Upper lobe of left lung (tissue), 4 donors: ENCODE measurements at regions not wholly inside any gene's neighbourhood (a gene's known extent, or its start where the extent isn't known, plus 50 kb on each side); places are given as distances from the start of the nearest gene placed in this dataset.

Experiments used
- CTCF ChIP-seq, 6 experiments: fragments of 450-650 bp in 4 of 6; fragments of 200-600 bp in 2 of 6; sonication (generic) in 2 of 6; IDR thresholded peaks; one replicate each; pipeline ENCODE4 v1.5.1; 2016 to 2019; ENCODE audit warnings: antibody characterized with exemption in 6 of 6
- EP300 ChIP-seq, 4 donors: sonication (generic); formaldehyde crosslinking; IDR thresholded peaks; one replicate each; pipeline ENCODE4 v1.5.1; 2017; ENCODE audit warnings: antibody characterized with exemption in 4 of 4, control low read depth in 2 of 4
- POLR2AphosphoS5 ChIP-seq, 2 donors: sonication (generic); formaldehyde crosslinking; IDR thresholded peaks; one replicate each; pipeline ENCODE4 v1.5.1; 2017; ENCODE audit warnings: antibody characterized with exemption in 2 of 2

DNA sequence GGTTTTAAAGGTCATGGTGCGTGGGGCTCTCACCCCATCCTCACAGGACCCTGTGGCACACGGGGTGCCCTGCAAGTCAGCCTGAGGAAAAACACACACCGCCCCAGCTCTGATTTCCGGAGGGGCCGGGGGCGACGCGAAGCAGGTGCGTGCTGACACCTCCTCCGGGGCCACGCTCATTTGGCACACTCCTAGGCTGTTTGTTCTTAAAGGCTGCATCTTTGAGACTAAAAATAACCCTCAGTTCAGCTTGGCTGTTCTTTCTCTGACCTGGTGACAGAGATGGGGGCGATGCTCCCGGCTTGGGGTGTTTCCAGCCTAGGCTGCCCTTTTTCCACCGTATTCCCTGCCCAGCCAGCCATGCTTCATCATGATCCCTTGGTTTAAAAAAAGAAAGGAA is 141.5 kb upstream of the TPM1 start:
- TF ChIP-seq CTCF (IDR thresholded peaks at IDR 0.05), result no peak
- no peak for TF ChIP-seq EP300 (IDR thresholded peaks at IDR 0.05)
- TF ChIP-seq POLR2AphosphoS5 (IDR thresholded peaks at IDR 0.05), result no peak
